Esophagus squamous epithelium (tissue), 4 donors: ENCODE measurements at regions not wholly inside any gene's neighbourhood (a gene's known extent, or its start where the extent isn't known, plus 50 kb on each side); places are given as distances from the start of the nearest gene placed in this dataset.

ENCODE experiments used
- POLR2A ChIP-seq, 4 donors: fragments of 450-650 bp; IDR thresholded peaks; one replicate each; pipeline ENCODE4 v1.6.1; 2017; ENCODE audit warnings: antibody characterized with exemption in 4 of 4, mild to moderate bottlenecking in 4 of 4, moderate library complexity in 3 of 4
- TF ChIP-seq, protein P1 (sequence below), 6 experiments: fragments of 450-650 bp in 4 of 6; fragments of 200-600 bp in 2 of 6; sonication (generic) in 2 of 6; IDR thresholded peaks; one replicate each; pipeline ENCODE4 v1.5.1; 2016 to 2019; ENCODE audit warnings: antibody characterized with exemption in 6 of 6, mild to moderate bottlenecking in 4 of 6, moderate library complexity in 4 of 6

DNA sequence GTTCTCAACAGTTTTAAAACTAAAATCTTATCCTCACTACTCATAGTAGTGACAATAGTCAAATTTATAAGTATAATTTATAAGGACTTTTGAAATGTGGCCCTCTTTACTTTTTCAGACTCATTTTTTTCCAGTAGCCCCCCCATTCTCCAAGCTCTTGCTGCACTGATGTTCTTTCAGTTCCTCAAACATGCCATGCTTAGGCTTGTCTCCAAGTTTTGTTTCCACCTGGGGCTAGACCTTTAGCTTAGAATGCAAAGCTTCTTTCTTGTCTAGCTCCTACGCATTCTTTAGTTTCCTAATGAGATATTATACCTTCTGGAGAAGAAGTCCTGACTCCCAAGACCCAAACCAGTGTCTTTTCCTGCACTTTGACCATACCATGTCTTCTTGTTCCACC is 222.6 kb downstream of the NOL4 start:
- TF ChIP-seq, protein P1, sequence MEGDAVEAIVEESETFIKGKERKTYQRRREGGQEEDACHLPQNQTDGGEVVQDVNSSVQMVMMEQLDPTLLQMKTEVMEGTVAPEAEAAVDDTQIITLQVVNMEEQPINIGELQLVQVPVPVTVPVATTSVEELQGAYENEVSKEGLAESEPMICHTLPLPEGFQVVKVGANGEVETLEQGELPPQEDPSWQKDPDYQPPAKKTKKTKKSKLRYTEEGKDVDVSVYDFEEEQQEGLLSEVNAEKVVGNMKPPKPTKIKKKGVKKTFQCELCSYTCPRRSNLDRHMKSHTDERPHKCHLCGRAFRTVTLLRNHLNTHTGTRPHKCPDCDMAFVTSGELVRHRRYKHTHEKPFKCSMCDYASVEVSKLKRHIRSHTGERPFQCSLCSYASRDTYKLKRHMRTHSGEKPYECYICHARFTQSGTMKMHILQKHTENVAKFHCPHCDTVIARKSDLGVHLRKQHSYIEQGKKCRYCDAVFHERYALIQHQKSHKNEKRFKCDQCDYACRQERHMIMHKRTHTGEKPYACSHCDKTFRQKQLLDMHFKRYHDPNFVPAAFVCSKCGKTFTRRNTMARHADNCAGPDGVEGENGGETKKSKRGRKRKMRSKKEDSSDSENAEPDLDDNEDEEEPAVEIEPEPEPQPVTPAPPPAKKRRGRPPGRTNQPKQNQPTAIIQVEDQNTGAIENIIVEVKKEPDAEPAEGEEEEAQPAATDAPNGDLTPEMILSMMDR (IDR thresholded peaks at IDR 0.05) = no peak
- no peak for TF ChIP-seq POLR2A (IDR thresholded peaks at IDR 0.05)
